ENCODE measurements at regions not wholly inside any gene's neighbourhood (a gene's known extent, or its start where the extent isn't known, plus 50 kb on each side); places are given as distances from the start of the nearest gene placed in this dataset.
A peak's percentile ranks its signal among the peaks of the same experiment; 100 is the strongest.
"Not testable (repeated sequence)": the region's sequence is repeated elsewhere in the genome, so short reads cannot be mapped to it uniquely, and the experiment has no call there.

DNA sequence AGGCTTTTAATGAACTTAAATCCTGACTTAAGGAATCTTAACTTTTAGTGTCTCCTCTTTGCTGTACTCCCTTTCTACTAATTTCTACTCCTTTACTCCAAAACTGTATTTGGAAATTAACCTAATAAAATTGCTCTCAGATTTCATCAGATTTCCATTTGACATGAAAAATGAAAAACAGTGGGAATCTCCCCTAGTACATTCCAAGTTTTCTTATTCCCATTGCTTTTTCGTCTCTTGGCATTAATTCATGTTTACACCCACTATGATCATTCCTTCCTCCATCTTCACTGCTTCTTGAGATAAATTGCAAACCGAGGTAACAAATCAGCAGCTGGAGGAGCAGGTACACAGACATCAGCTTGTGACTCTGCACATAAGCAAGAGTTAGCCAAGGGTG lies 208.7 kb downstream of the VGLL3 start:
- TF ChIP-seq, protein P1, sequence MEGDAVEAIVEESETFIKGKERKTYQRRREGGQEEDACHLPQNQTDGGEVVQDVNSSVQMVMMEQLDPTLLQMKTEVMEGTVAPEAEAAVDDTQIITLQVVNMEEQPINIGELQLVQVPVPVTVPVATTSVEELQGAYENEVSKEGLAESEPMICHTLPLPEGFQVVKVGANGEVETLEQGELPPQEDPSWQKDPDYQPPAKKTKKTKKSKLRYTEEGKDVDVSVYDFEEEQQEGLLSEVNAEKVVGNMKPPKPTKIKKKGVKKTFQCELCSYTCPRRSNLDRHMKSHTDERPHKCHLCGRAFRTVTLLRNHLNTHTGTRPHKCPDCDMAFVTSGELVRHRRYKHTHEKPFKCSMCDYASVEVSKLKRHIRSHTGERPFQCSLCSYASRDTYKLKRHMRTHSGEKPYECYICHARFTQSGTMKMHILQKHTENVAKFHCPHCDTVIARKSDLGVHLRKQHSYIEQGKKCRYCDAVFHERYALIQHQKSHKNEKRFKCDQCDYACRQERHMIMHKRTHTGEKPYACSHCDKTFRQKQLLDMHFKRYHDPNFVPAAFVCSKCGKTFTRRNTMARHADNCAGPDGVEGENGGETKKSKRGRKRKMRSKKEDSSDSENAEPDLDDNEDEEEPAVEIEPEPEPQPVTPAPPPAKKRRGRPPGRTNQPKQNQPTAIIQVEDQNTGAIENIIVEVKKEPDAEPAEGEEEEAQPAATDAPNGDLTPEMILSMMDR (conservative IDR thresholded peaks at IDR 0.05) = no peak
- no peak overlapping the region for H3K27ac ChIP-seq

DNA sequence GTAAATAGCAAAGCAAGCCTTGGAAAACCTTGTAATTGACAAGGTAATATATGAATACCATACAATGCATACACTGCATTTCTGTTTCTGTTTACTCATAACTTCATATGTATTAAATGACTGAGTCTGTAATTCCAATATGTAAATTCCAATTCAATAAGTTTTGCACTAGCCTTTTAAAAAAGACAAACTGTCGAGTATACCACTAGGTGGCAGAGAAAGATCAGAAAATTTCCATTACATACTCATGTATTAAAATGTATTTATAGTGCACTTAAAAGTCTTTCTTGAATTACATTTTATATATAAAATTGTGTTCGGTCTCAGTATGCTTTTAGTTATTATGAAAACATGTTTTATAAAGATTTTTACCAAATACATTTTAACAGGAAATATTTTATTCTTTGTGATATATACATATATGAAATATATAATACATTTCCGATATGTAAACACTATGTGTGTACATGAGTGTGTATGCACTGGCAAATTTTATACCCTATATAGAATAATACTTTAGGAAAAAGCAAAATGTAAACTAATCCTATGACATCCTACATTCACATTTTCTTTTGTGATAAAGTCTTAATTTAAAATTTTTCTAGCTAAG lies 216.8 kb downstream of the VGLL3 start:
- TF ChIP-seq, protein P1 (conservative IDR thresholded peaks at IDR 0.05) = peak; percentile 60
- no peak for TF ChIP-seq ZFX (IDR thresholded peaks at IDR 0.05)
- H3K27ac ChIP-seq = no peak overlapping the region

DNA sequence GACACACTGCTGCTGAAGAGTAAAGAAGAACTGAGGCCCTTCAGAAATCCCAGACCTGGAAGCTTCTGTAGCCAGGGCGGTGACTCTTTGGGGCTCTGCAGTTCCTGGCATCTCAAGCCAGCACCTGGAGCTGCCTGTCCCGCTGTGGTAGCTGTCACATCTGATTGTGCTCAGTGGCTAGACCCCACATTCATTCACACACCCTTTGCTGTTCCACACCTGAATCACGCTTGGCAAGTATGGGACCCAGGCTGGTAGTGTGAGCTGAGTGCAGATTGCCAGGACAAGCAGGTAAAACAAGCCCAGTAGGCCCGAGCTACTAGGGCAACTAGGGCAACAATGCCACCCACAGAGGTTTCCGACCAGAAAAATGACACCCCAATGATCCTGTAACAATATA lies 218.2 kb downstream of the VGLL3 start:
- no peak overlapping the region for H3K27ac ChIP-seq
- TF ChIP-seq, protein P1 (conservative IDR thresholded peaks at IDR 0.05) = no peak

DNA sequence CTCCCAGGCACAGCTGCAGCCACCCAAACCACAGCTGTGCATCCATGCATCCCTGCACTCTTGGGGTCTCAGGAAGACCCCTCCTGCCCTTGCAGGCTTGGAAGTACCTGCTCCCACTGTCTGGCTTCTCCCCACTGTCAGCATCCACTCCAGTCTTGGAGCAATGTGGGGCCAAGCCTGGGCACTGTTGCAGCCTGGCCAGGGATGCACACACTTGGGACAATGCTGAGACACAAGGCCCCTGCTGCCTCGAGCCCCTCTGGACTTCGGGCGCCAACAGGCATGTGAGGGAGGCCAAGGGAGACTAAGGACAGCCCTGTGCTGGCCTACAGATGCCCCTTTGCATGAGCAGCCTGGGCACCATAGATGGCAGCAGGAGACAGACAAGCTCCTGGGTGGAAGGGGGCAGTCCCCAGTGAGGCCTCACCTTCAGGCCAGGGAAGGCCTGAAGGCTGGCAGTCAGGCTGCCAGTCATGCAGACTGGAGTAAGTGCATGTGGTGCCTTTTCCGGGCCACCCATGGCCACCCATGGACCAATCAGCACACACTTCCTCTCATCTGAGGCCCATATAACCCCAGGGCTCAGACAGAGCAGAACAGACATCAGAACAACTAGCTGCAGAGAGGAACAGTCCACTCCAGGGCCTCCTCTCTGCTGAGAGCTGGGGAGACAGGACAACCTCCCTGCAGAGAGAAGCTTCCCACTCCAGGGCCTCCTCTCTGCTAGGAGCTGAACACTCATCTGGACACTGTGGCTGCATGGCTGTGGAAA lies 219.0 kb downstream of the VGLL3 start:
- TF ChIP-seq, protein P1 (conservative IDR thresholded peaks at IDR 0.05) = no peak
- TF ChIP-seq ZFX (IDR thresholded peaks at IDR 0.05) = no peak
- no peak overlapping the region for H3K27ac ChIP-seq

DNA sequence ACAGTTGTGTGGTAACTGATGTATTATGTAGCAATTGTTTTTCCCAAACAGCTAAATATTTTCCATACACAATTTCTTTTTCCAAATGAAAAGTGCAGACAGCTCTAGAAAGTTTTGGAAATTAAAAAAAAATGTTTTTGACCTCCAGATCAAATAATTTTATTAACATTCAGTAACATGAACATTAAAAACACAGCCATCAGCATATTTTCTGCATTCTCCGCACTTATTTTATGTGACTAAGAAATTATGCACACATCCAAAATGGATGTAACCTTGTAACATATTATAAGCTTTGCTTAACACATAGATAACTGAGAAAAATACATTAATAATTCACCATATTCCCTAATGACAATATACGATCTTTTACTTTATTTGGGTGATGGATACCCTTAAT lies 224.6 kb downstream of the VGLL3 start:
- no peak overlapping the region for H3K27ac ChIP-seq
- TF ChIP-seq ZFX (IDR thresholded peaks at IDR 0.05) = no peak
- TF ChIP-seq, protein P1 (conservative IDR thresholded peaks at IDR 0.05) = no peak

DNA sequence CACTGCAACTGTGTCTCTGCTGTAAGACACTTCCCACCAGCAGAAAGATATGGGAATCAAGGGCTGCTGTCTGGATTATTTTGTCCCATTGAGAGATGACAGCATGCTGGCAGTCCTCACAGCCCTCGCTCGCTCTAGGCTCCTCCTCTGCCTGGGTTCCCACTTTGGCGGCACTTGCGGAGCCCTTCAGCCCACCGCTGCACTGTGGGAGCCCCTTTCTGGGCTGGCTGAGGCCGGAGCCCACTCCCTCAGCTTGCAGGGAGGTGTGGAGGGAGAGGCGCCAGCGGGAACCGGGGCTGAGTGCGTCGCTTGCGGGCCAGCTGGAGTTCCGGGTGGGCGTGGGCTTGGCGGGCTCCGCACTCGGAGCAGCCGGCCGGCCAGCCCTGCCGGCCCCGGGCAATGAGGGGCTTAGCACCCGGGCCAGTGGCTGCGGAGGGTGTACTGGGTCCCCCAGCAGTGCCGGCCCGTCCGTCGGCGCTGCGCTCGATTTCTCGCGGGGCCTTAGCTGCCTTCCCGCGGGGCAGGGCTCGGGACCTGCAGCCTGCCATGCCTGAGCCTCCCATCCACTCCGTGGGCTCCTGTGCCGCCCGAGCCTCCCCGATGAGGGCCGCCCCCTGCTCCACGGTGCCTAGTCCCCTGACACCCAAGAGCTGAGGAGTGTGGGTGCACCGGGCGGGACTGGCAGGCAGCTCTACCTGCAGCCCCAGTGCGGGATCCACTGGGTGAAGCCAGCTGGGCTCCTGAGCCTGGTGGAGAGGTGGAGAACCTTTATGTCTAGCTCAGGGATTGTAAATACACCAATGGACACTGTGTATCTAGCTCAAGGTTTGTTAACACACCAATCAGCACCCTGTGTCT lies 233.4 kb downstream of the VGLL3 start:
- not testable (repeated sequence) for H3K27ac ChIP-seq

DNA sequence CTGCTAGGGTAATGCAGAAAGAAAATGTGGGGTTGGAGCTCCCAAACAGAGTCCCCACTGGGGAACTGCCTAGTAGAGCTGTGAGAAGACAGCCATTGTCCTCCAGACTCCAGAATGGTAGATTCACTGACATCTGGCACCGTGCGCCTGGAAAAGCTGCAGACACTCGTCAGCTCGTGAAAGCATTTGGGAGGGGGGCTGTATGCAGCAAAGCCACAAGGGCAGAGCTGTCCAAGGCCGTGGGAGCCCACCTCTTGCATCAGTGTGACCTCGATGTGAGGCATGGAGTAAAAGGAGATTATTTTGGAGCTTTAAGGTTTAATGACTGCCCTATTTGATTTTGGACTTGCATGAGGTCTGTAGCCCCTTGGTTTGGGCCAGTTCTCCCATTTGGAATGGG lies 242.9 kb downstream of the VGLL3 start:
- H3K27ac ChIP-seq = no peak overlapping the region
- no peak for TF ChIP-seq ZFX (IDR thresholded peaks at IDR 0.05)
- TF ChIP-seq, protein P1 (conservative IDR thresholded peaks at IDR 0.05) = no peak
